HuH-7.5 (cell line): ENCODE measurements at regions not wholly inside any gene's neighbourhood (a gene's known extent, or its start where the extent isn't known, plus 50 kb on each side); places are given as distances from the start of the nearest gene placed in this dataset.

Experiments
- DNase-seq: peaks from one replicate; pipeline ENCODE4 v3.0.0; 2011; ENCODE audit warnings: low spot score

DNA sequence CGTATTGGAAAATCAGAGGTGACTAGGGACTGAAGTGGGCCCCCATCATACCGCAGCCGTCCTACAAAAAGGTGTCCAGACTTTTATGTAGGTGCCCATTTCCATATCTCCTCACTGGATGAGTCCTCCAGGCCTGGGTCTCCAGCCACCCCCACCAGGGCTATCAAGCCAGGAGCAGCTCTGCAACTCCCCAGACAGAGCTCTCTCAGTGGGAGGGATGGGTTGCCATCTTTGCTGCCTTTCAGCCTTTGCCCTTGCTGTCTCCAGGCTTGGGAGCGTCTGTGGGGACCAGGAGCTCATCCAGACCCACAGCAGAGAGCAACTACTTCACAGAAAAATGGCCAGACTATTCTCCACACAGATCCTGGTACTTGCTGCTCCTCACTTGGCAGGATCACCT, 802.7 kb upstream of the IGFBP3 start:
- no peak for DNase-seq

DNA sequence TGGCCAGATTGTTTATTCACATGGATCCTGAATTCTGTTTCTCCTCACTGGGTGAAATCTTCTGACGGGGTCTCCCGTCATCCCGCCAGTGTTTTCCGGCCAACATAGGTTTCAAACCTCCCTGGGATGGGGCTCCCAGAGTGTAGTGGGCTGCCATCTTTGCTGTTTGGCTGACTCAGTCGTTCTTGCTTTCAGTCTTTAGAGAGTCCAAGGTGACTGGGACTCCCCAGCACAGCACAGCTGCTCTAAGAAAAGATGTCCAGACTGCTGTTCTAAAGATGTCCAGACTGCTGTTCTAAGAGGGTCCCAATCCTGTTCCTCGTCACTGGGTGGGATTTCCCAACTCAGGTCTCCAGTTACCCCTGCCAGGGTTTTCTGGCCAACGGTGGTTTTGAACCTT, 801.9 kb upstream of the IGFBP3 start:
- no peak for DNase-seq

DNA sequence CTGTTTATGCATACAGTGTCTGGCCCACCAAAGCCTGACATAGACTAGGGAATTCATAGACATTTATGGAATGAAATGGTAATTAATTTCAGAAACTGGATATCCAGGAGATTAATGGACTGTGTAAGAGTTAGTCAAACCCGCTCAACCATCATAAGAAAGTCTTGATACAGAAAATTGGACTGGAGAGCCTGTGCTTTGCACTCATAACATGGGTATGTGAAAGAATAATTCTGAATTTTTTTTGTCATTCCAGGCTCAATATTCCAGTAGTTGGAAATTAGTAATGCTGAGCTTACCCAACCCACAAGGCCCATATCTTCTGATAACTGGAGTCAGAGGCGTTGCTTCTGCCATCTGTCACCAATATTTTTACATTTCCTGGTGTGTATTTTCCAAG, 799.7 kb upstream of the IGFBP3 start:
- no peak for DNase-seq

DNA sequence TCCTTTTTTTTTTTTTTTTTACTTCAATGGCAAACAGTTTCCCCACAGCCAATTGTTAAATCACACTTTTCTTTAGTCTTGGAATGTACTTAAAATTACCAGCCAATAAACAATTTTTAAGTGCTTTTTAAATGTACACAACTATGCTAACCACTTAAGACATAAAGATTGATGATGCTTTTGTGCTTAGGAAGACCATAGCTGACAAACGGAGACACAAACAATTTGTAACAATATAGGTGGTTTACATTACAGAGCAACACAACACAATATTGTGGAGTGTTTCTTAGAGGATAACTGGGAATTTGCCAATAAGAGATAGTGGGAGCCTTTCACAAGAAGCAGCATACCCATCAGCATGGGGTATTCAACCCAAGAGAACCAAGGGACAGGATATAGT, 798.5 kb upstream of the IGFBP3 start:
- no peak for DNase-seq

DNA sequence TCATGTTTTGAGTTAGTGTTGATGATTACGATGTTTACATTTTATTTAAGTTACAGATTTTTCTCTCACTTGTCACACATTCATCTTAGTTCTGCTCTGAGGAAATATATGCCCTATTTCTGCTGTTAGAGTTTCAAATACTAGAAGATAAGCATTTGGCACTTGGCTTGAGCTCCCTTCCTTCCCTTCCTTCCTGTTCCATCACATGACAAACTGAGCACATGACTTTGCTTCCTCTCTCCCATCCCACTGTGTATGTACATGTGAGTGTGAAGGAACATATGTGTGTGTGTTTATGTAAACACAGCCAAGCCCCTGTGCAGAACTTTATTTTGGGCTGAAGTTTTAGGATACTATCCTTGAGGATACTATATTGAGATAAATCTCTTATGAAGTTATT, 795.9 kb upstream of the IGFBP3 start:
- no peak for DNase-seq

DNA sequence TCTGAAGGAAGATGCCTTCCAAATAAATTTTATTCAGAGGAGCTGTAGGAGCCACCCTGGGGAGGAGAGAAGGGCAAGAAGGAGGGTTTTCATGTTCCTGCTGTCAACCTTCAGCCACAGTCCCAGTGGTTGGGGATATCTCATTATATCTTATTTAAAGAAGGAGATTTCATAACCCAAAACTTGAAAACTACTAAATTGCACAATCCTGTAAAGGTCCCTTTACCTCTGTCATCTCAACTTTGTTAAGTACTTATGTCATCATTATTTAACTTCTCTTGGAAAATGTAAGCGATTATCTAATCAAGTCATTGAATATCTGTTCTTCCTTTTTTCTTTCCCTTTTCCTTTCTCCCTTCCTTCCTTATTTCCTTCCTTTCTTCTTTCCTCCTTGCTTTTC, 794.5 kb upstream of the IGFBP3 start:
- DNase-seq: no peak

DNA sequence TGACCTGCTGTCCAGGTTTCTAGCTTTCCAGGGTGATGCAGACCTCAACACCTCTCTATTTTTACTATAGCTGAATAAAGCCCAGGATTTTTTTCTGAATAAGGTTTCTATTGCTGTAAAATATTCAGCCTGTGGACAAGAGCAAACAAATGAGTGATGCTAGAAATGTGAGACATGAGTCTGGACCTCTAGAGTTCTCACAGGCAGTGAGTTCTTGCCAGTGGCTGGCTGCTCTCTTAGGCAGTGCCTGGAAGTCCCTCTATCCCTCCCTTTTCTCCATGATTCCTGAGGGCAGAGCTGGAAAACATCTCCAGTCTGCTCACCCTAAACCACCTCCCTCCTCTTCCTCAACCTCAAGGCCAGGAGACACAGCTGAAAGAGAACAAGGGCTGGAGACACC, 793.8 kb upstream of the IGFBP3 start:
- DNase-seq: no peak

DNA sequence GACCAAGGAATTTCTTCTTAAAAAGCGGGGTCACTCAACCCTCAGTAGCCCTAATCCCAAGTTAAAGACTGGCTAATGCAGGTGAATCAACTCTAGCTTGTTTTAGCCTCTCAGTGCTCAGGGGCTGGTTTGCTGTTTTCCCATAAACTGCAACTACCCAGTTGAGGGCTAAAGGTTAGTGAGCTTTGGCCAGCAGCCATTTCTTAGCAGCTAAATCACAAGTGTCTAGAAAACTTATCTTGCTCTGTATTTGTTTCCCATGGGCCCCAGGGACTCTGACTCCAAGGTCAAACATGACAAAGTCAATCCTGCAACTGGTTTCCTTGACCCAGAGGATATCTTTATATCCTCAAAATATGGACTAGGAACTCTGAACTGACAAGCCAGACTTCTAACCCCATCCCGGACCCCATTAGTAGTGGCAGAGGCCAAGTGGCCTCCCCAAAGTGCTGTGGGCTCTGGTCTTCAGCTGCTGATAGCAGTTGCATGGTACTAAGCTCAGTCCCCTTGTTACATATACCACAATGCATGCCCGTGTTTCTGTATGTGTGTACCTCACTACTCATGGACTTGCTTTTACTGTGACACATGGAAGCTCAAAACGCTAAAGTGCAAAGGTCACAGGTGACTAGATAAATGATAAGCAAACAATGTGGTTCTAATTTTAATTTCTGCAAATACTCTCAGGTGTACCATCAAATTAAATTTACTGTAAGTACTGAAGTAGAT, 793.0 kb upstream of the IGFBP3 start:
- DNase-seq: no peak

DNA sequence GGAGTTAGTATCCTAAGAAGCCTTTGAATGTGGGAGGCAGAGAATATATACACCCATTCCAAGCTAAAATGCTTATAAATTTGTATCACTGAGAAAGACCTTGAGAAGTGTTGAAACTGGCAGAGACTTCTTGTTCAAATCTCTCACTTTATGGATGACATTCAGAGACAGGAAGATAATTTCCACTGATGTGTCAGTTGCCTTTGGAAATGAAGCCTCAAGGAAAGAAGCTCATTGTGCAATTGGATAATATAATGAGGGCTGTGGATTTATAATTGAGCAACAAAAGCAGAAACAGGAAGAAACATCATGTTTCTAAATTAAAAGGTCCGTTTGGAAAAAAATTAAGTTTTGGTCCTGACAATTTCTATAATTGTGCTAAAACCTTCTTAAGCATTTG, 789.9 kb upstream of the IGFBP3 start:
- no peak for DNase-seq

DNA sequence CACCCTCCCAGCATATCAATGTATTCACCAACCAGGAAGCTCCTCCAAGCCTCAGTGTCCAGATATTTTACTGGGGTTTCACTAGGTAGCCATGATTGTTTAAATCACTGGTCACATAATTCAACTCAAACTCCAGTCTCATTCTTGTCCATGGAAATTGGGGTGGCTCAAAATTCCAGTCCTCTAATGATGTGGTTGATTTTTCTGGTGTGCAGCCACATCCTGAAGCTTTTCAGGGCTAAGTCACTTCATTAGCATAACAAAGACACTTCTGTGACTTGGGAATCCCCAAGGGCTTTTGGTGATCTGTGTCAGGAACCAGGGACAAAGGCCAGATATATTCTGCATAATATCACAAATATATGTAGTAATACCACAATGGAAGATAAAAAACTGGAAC, 786.9 kb upstream of the IGFBP3 start:
- DNase-seq: no peak

DNA sequence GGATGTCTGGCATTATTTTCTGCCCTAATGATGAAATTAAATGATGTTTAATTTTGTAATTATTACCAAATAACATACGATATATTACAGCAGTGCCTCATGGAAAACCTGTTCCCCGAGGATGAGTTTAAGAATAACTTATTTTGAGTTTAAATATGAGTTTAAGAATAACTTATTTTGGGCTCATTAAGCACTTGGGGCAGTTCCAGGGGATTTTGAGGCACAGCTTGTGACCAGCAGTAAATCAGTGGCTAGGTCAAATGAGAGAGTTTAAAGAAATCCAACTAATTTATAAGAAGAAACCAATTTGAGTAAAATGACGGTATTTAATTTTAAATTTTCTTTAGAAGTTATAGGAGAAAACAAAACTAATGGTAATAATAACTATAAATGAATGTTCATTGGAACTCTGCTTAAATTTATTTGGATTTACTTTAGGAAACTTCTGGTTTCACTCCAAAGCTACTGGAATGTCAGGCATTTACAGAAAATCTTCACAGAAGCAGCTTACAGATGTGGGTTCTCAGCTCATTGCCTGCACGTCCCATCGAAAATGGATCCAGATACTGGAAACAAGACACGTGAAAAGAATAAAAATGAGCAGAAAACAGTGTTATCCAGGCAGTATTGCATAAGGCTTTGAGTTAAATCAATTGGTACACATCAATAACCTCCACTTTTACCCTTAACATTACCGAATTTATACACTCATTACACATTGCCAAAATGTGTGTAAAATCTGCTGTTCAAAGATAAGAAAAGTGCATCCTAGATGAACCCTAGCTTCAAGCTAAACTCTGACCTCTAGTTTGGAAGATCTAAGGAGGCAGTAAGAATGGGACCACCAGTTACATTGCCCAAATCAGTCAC, 784.5 kb upstream of the IGFBP3 start:
- no peak for DNase-seq

DNA sequence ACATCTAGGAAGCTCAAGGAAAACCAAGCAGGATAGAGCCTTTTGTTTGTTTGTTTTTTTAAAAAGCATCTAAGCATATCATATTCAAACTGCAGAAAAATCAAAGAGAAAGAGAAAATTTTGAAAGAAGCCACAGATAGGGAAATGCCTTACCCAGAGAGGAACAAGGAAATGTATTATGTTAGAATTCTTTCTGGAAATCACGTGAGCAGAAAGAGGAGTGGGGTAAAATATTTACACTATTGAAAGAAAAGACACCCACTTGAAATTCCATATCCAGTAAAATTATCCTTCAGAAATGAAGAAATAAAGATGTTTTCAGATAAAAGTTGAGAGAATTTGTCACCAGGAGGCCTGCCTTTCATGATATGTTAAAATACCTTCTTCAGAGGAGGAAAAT, 775.7 kb upstream of the IGFBP3 start:
- DNase-seq: no peak

DNA sequence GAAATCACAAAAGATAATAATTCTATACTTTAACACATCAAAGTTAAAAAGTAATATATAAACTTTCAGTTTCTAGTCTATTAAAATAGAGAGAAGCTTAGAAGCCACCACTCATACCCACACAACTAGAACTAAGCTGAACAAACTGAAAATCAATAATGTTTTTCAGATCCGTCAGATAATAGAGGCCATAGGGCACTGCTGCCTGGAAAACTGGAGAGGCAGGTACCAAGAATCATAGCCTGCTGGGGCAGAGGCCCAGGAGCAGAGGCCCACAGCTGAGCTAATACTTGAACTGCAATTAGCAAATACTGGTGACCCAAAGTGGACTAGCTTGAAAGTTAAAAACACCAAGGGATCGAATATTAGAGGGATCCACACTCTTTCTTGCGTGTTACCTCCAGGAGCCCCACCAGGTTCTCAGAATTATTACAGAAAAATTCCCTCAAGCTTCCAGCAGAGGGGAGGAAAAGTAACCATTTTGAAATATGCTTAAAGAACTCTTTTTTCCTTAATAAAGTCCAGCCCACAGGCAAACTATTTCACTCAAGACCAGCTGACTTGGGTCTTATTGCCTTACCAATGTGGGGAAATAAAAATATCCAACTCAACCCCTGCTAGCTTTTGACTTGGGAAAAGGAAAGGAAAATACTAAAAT, 774.1 kb upstream of the IGFBP3 start:
- DNase-seq: peak; percentile 19

DNA sequence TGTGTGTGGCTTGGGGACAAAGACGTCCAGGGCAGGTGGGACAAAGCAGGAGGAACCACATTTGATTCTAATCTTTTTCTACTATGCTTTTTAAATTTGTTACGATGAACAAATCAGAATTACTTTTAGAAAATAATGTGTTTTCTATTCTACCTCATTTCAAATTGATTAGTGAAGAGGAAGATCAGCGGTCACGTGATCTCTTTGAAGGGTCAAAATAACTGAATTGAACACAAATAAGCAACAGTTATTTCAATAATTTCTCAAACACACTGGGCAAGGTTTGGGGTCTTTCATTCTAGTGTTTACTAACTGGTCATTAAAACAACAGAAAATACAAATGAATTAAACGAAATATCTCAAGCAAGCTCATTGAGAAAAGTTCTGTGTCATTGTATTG, 773.0 kb upstream of the IGFBP3 start:
- no peak for DNase-seq

DNA sequence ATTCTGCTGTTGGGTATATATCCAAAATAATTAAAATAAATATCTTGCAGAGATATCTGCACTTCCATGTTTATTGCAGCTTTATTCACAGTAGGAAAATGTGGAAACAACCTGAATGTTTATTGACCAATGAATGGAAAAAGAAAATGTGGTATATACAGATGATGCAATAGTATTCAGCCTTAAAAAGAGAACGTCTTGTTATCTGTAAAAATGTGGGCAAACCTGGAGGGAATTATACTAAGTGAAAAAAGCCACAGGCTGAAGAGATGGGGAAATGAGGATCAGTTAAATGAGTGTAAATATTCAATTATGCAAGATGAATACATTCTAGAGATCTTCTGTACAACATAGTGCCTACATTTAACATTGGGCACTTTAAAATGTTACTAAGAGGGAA, 766.1 kb upstream of the IGFBP3 start:
- no peak for DNase-seq

DNA sequence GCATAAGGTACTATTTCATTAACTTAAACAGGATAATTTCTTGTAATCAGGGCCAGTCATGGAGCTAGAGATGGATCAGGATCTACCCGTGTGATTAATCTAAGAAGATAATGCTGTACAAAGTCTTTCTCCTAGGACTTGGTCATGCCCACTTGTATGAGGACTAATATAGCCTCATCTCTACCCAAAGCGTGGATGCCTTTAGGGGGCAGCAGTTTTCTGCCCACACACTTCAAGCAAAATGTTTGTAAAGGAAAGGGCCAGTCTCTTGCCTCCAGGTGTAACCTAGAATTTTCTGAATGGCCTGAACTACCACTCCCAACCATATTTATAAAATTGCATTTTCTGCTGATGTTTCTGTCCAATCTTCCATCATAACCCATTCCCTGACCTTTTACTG, 764.0 kb upstream of the IGFBP3 start:
- no peak for DNase-seq

DNA sequence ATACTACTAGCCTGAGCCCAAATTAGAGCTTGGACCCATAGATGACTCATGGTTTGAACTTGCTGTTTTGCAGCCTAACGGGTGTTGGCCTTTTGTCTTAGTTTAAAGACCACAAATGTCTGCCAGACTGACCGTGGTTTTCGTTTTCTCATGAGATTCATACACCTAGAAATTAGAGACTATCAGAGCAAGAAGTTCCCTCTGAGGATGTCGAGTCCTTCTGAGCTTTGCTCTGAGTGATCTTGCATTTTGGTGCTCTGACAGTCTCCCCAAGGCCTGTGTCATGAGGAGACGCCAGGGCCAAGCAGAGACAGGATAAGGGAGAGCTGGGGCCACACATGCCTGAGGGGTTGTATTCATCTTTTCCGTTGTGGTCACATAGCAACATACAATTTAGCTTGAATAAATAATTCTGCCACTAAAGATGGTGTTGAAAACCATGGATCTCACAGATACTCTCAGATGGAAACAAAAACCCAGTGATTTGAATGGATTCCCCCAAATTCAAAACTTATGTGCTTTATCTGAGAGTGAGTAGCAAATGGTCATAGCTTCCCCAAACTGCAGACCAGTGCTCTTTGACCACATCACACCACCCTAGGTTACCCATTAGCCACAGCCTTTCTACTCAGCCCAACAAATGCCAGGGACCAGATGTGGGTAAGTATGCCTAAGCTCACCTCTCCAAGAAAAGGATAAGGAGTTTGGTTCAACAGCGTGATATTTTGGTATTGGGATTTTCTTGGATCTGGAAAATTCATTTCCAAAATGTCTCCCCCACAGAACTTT, 762.0 kb upstream of the IGFBP3 start:
- no peak for DNase-seq

DNA sequence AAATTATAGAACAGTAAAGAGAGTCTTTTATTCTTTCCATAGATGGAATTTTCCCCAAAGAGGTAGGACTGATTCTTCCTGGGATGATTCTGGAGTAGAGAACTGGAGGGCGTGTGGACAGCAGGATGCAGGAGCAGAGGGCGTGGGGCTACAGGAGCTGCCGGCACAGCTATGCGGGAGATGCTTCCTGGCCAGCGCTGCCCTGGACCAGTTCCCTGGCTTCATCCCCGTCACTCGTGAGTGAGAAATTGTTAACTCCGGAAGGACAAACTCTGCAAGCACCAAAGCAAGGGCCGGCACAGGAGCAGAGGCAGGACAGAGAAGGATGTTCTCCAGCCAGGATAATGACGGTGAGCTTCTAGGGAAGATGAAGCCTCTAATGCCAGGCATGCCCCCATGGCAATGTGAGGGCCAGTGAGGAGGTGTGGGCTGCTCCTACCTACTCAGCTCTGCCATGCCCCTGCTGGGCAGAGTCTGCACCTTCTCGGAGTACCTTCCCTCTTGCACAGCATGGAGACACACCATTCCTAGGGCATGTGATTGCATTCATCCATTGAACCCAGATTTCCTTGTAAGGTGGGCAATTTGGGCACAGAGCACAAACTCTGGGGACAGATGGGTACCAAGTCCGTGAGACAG, 760.9 kb upstream of the IGFBP3 start:
- no peak for DNase-seq

DNA sequence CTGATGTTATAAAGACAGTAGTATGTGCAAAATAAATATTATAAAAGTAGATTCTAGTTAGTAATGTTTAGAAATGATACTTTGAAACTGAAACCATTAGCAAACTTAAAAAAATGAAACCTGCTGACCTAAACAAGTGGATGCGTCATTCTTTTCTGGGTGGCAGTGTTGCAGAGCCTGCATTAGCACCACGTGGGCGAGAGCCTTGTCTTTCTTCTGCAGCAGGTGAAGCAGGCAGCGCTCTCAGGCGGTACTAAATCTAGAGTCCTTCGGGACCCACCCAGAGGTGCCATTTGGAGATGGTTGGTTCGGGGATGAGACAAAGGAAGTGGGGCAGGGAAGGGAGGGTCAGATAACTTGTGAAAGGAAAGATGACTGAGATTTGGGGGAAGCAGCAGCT, 759.1 kb upstream of the IGFBP3 start:
- DNase-seq: no peak

DNA sequence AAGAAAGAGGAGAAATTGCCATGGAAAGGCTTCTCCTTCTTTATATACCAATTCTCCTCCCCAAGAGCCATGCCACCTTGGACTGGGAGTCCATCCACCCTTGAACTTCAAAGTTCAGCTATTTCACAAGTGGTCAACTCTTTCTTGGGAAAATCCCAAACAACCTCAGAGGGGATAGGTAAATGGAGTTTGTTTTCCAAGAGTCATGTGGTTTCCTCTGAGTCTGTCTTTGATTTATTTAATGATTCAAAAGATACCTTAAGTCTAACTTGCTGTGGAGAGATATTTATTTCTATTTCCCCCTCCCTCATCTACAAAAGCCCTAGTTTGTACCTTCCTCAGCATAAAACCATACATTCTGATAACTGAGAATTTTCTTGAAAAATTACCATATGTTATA, 758.6 kb upstream of the IGFBP3 start:
- DNase-seq: no peak

DNA sequence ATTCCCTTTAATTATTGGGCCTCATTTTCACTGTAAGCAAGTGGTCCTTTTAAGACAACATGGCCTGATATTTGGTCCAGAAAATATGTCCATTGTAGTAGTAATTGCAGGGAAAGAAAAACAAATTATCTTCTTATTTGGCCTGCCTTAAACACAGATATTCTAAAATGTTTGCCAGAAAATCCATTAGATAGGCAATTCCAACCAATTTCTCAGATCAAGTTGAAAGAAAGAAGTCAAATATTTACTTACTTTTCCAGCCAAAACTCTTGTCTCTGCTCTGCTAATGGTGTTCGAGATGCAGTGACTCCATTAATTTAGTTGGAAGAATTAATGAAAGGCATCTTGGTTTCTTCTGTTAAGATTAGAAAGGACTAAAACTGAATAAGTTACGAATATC, 757.3 kb upstream of the IGFBP3 start:
- DNase-seq: no peak

DNA sequence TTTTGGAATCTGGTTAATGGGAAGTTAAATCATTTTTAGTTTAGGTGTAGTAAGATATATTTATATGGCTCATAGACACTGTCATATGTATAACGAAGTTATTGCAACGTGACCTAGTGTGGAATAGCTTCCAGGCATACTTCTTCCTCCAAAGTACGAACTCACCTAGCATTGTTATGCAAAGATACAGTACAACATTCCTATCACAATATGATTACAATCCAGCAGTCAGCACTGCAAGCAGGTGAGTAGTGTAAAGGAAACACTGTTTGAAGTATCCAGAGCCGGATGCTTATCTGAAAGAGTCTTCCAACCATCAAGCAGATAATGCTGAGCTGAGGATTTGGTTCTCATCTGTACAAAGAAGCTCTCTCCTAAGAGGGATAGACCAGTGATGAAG, 754.4 kb upstream of the IGFBP3 start:
- no peak for DNase-seq
